ENCODE measurements at regions not wholly inside any gene's neighbourhood (a gene's known extent, or its start where the extent isn't known, plus 50 kb on each side); places are given as distances from the start of the nearest gene placed in this dataset.

DNA sequence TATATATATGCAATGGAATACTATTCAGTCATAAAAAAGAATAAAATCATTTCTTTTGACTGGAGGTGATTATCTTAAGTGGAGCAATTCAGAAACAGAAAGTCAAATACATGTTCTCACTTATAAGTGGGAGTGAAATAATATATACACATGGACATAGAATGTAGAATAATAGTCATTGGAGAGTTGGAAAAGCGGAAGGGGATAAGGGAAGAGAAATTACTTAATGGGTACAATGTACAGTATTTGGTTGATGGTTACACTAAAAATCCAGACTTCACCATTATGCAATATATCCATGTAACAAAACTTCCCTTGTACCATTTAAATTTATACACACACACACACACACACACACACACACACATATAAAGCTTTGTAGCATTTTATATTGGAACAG lies 84.3 kb downstream of the RAP2B start:
- DNase-seq, result peak in 2 of 3 donors; percentile 55 to 78
- Histone ChIP-seq H3K36me3 (replicated peaks in 1 of 2; ENCODE audit: control insufficient read depth in 1 of 2, insufficient read depth in 2 of 2, low read length in 2 of 2) (no peaks in the 10 kb centered on the region), H3K79me2 (ENCODE audit: insufficient read depth, low read length) (no peaks in the 10 kb centered on the region), H3K4me3 (replicated peaks in 1 of 3; ENCODE audit: low read depth in 2 of 3, low read length in 3 of 3) (no peak overlapping the region), H3K4me2 (replicated peaks; ENCODE audit: extremely low read depth, low read length, poor library complexity, severe bottlenecking) (peak overlapping the region; percentile 47), H3K27me3 (ENCODE audit: control insufficient read depth in 2 of 2, insufficient read depth in 2 of 2, low read length in 2 of 2) (no peaks in the 10 kb centered on the region), H3K9ac (ENCODE audit: insufficient read depth, low read length, poor library complexity, severe bottlenecking) (no peak overlapping the region), H3K4me1 (ENCODE audit: control insufficient read depth in 1 of 2, insufficient read depth in 2 of 2, low read length in 2 of 2) (peaks cover 69 to 82% of the 10 kb centered on the region in 2 donors), H4K20me1 (ENCODE audit: insufficient read depth, low read length) (no peaks in the 10 kb centered on the region), H3K9me3 (replicated peaks in 1 of 2; ENCODE audit: control insufficient read depth in 1 of 2, insufficient read depth in 1 of 2, low read length in 2 of 2) (no peaks in the 10 kb centered on the region), H3K27ac (ENCODE audit: low read depth in 1 of 2, low read length in 2 of 2) (peak overlapping the region in 1 of 2 donors; percentile 93), H2AFZ (ENCODE audit: insufficient read depth, low read depth, low read length, poor library complexity, severe bottlenecking) (no peak overlapping the region)
- intact Hi-C loops (cut with micrococcal nuclease), result loop anchor here in 1 of 2 donors (5.0 kb wide), 1 partner anchor 41 kb away; no protein-coding TSS in a partner anchor
- no CpG with 5 or more reads among the region's 1 CpG for WGBS (ENCODE audit: insufficient coverage)
- Mint-ChIP-seq H3K27ac (peak overlapping the region; percentile 91 to 98 (median 95)), H3K9me3 (peaks cover 0 to 13% (median 4%) of the 10 kb centered on the region in 7 donors), H3K4me3 (no peak overlapping the region), H3K36me3 (no peaks in the 10 kb centered on the region), H3K4me1 (peaks cover 61% of the 10 kb centered on the region), H3K27me3 (ENCODE audit: low read depth in 3 of 3) (peaks cover 0 to 1% (median 0%) of the 10 kb centered on the region in 3 donors)
- TF ChIP-seq, protein P1, sequence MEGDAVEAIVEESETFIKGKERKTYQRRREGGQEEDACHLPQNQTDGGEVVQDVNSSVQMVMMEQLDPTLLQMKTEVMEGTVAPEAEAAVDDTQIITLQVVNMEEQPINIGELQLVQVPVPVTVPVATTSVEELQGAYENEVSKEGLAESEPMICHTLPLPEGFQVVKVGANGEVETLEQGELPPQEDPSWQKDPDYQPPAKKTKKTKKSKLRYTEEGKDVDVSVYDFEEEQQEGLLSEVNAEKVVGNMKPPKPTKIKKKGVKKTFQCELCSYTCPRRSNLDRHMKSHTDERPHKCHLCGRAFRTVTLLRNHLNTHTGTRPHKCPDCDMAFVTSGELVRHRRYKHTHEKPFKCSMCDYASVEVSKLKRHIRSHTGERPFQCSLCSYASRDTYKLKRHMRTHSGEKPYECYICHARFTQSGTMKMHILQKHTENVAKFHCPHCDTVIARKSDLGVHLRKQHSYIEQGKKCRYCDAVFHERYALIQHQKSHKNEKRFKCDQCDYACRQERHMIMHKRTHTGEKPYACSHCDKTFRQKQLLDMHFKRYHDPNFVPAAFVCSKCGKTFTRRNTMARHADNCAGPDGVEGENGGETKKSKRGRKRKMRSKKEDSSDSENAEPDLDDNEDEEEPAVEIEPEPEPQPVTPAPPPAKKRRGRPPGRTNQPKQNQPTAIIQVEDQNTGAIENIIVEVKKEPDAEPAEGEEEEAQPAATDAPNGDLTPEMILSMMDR (IDR thresholded peaks at IDR 0.05), result no peak

DNA sequence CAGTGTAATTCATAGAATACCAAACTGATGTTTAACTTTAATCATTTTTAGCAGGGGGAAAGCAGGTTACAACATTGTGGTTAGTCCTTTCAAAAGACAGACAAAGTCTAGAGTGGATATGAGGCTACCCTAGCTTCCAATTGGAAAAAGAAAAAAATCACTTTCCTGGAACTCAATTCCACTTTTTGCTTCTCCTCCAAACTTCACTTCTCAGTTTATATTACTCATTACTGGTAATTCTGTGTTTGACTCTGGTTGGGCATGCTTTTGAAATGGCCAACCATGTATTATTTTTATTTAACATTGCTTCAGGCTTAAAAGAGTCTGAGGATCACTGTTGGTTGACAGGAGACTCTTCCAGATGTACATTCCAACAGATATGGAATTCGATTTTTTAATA lies 84.8 kb downstream of the RAP2B start:
- peak overlapping the region in 1 of 3 experiments; percentile 34 for H3K4me3 ChIP-seq (replicated peaks in 1 of 3; ENCODE audit: low read depth in 2 of 3, low read length in 3 of 3)
- H3K4me1 Mint-ChIP-seq, result peaks cover 64% of the 10 kb centered on the region
- H3K4me3 Mint-ChIP-seq, result no peak overlapping the region
- peaks cover 0 to 1% (median 0%) of the 10 kb centered on the region in 3 donors for H3K27me3 Mint-ChIP-seq (ENCODE audit: low read depth in 3 of 3)
- TF ChIP-seq, protein P1 (IDR thresholded peaks at IDR 0.05), result no peak
- peak overlapping the region in 1 of 2 donors; percentile 93 for H3K27ac ChIP-seq (ENCODE audit: low read depth in 1 of 2, low read length in 2 of 2)
- no peak overlapping the region for H2AFZ ChIP-seq (ENCODE audit: insufficient read depth, low read depth, low read length, poor library complexity, severe bottlenecking)
- H3K4me1 ChIP-seq (ENCODE audit: control insufficient read depth in 1 of 2, insufficient read depth in 2 of 2, low read length in 2 of 2), result peaks cover 69 to 87% of the 10 kb centered on the region in 2 donors
- H3K36me3 ChIP-seq (replicated peaks in 1 of 2; ENCODE audit: control insufficient read depth in 1 of 2, insufficient read depth in 2 of 2, low read length in 2 of 2), result no peaks in the 10 kb centered on the region
- peak overlapping the region; percentile 91 to 98 (median 95) for H3K27ac Mint-ChIP-seq
- intact Hi-C loops (cut with micrococcal nuclease), result loop anchor here in 1 of 2 donors (5.0 kb wide), 1 partner anchor 40 kb away; no protein-coding TSS in a partner anchor
- H3K9me3 ChIP-seq (replicated peaks in 1 of 2; ENCODE audit: control insufficient read depth in 1 of 2, insufficient read depth in 1 of 2, low read length in 2 of 2), result no peaks in the 10 kb centered on the region
- WGBS (ENCODE audit: insufficient coverage), result no CpG with 5 or more reads among the region's 1 CpG
- H3K9me3 Mint-ChIP-seq, result peaks cover 0 to 11% (median 3%) of the 10 kb centered on the region in 7 donors
- H3K79me2 ChIP-seq (ENCODE audit: insufficient read depth, low read length), result no peaks in the 10 kb centered on the region
- peak overlapping the region; percentile 47 for H3K4me2 ChIP-seq (replicated peaks; ENCODE audit: extremely low read depth, low read length, poor library complexity, severe bottlenecking)
- H3K9ac ChIP-seq (ENCODE audit: insufficient read depth, low read length, poor library complexity, severe bottlenecking), result peak overlapping the region; percentile 24
- H3K27me3 ChIP-seq (ENCODE audit: control insufficient read depth in 2 of 2, insufficient read depth in 2 of 2, low read length in 2 of 2), result no peaks in the 10 kb centered on the region
- DNase-seq, result peak; percentile 32 to 64 (median 49)
- no peaks in the 10 kb centered on the region for H3K36me3 Mint-ChIP-seq
- H4K20me1 ChIP-seq (ENCODE audit: insufficient read depth, low read length), result no peaks in the 10 kb centered on the region

Data from CD14-positive monocyte (primary cell).